Keratinocyte (primary cell): ENCODE measurements at regions not wholly inside any gene's neighbourhood (a gene's known extent, or its start where the extent isn't known, plus 50 kb on each side); places are given as distances from the start of the nearest gene placed in this dataset.
A peak's percentile ranks its signal among the peaks of the same experiment; 100 is the strongest.

Experiments used
- DNase-seq: peaks from one replicate; pipeline ENCODE4 v3.0.0-alpha.2; 2011; ENCODE audit warnings: low read depth, missing footprints, low spot score
- FAIRE-seq: peaks from 2 replicates; lab custom pipeline; 2011; peaks lifted over from hg19 to GRCh38; lab: Jason Lieb, UNC
- H2AFZ ChIP-seq: 2 replicates; pipeline ENCODE4 v1.6.0; 2012; ENCODE audit warnings: low read length, control low read depth, inconsistent platforms; ENCODE audit not compliant: control insufficient read depth
- H3K27ac ChIP-seq: 2 replicates; pipeline ENCODE4 v1.5.1; 2011; ENCODE audit warnings: low read length; ENCODE audit not compliant: control insufficient read depth, insufficient read depth
- H3K27me3 ChIP-seq: 3 replicates; pipeline ENCODE4 v1.6.0; 2011; ENCODE audit warnings: low read length; ENCODE audit not compliant: control insufficient read depth, insufficient read depth; ENCODE audit errors: extremely low read depth
- H3K36me3 ChIP-seq, 2 experiments: 2 replicates in 1 of 2; 3 replicates in 1 of 2; pipeline ENCODE4 v1.5.1; 2011; ENCODE audit warnings: low read length in 2 of 2, mild to moderate bottlenecking in 1 of 2; ENCODE audit not compliant: control insufficient read depth in 2 of 2, insufficient read depth in 2 of 2; ENCODE audit errors: extremely low read depth in 1 of 2
- H3K4me1 ChIP-seq: 3 replicates; pipeline ENCODE4 v1.5.1; 2011; ENCODE audit warnings: low read length; ENCODE audit not compliant: control insufficient read depth, insufficient read depth; ENCODE audit errors: extremely low read depth
- H3K4me2 ChIP-seq: 3 replicates; pipeline ENCODE4 v1.6.0; 2011; ENCODE audit warnings: low read depth, low read length; ENCODE audit not compliant: control insufficient read depth, insufficient read depth; ENCODE audit errors: extremely low read depth
- H3K4me3 ChIP-seq, 3 experiments: fragments of 200-600 bp in 1 of 3; sonication (generic) in 1 of 3; 2 replicates in 2 of 3; 3 replicates in 1 of 3; pipeline ENCODE4 v1.5.1; 2011 to 2016; ENCODE audit warnings: low read length in 3 of 3, mild to moderate bottlenecking in 3 of 3, control low read depth in 2 of 3, inconsistent platforms in 1 of 3, low read depth in 1 of 3, mixed read lengths in 1 of 3, mixed run types in 1 of 3, moderate library complexity in 1 of 3; ENCODE audit not compliant: control insufficient read depth in 2 of 3, insufficient read depth in 2 of 3; ENCODE audit errors: extremely low read depth in 1 of 3
- H3K79me2 ChIP-seq: 2 replicates; pipeline ENCODE4 v1.6.0; 2012; ENCODE audit warnings: low read length; ENCODE audit not compliant: control insufficient read depth, insufficient read depth
- H3K9ac ChIP-seq: 3 replicates; pipeline ENCODE4 v1.6.0; 2011; ENCODE audit warnings: low read length; ENCODE audit not compliant: control insufficient read depth, insufficient read depth; ENCODE audit errors: extremely low read depth
- H3K9me1 ChIP-seq: 3 replicates; pipeline ENCODE4 v1.6.0; 2011; ENCODE audit warnings: low read length; ENCODE audit not compliant: control insufficient read depth, insufficient read depth; ENCODE audit errors: extremely low read depth
- H3K9me3 ChIP-seq: 2 replicates; pipeline ENCODE4 v1.5.1; 2012; ENCODE audit warnings: low read depth, low read length; ENCODE audit not compliant: control insufficient read depth
- H4K20me1 ChIP-seq: 3 replicates; pipeline ENCODE4 v1.6.0; 2011; ENCODE audit warnings: low read length; ENCODE audit not compliant: control insufficient read depth, insufficient read depth; ENCODE audit errors: extremely low read depth
- EZH2 ChIP-seq: IDR thresholded peaks from one replicate; pipeline ENCODE4 v1.6.1; 2012; ENCODE audit warnings: inconsistent platforms, mild to moderate bottlenecking, low read length, moderate library complexity
- dilution Hi-C: fragments of 300-500 bp; cut with MboI; formaldehyde crosslinking; loops from one replicate; pipeline ENCODE4 v1.7.0; 2020; ENCODE audit warnings: low sequenced_read_pairs; ENCODE audit not compliant: extremely low pct_ligation_motif_present
- TF ChIP-seq, protein P1 (sequence below), 3 experiments: IDR thresholded peaks in 1 of 3; conservative IDR thresholded peaks in 1 of 3; optimal IDR thresholded peaks in 1 of 3; 2 replicates in 2 of 3; 3 replicates in 1 of 3; pipeline versions ENCODE3 to v1.5.1; 2011; ENCODE audit warnings: low read length in 3 of 3, mild to moderate bottlenecking in 3 of 3, moderate library complexity in 2 of 3, control low read depth in 1 of 3, inconsistent platforms in 1 of 3; ENCODE audit not compliant: insufficient read depth in 2 of 3; ENCODE audit errors: extremely low read depth in 1 of 3

DNA sequence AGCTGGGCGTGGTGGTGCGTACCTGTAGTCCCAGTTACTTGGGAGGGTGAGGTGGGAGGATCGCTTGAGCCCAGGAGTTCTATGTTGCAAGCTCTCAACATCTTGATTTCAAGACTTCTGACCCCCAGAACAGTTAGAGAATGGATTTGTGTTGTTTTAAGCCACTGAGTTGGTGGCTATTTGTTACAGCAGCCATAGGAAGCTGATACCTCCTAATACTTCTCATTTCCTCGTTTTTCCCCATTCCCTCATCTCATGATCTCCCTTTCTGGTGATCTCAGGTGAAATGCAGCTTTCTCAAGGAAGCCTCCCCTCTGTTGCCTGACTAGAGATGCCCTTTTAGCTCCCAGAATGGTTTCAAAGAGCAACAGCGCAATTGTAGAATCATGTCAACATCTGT is 378.8 kb downstream of the TYW1 start:
- H3K36me3 ChIP-seq, result no peaks in the 10 kb centered on the region
- TF ChIP-seq EZH2, result no peak
- TF ChIP-seq, protein P1, sequence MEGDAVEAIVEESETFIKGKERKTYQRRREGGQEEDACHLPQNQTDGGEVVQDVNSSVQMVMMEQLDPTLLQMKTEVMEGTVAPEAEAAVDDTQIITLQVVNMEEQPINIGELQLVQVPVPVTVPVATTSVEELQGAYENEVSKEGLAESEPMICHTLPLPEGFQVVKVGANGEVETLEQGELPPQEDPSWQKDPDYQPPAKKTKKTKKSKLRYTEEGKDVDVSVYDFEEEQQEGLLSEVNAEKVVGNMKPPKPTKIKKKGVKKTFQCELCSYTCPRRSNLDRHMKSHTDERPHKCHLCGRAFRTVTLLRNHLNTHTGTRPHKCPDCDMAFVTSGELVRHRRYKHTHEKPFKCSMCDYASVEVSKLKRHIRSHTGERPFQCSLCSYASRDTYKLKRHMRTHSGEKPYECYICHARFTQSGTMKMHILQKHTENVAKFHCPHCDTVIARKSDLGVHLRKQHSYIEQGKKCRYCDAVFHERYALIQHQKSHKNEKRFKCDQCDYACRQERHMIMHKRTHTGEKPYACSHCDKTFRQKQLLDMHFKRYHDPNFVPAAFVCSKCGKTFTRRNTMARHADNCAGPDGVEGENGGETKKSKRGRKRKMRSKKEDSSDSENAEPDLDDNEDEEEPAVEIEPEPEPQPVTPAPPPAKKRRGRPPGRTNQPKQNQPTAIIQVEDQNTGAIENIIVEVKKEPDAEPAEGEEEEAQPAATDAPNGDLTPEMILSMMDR (optimal IDR thresholded peaks at IDR 0.05 in 1 of 3, IDR thresholded peaks at IDR 0.05 in 1 of 3, conservative IDR thresholded peaks at IDR 0.05 in 1 of 3; ENCODE audit: extremely low read depth in 1 of 3, insufficient read depth in 2 of 3, low read length in 3 of 3), result no peak
- no peak overlapping the region for H2AFZ ChIP-seq
- H3K79me2 ChIP-seq, result no peaks in the 10 kb centered on the region
- H3K4me2 ChIP-seq, result no peak overlapping the region
- no peak overlapping the region for H3K27ac ChIP-seq
- H3K9me3 ChIP-seq, result peaks cover 2% of the 10 kb centered on the region
- FAIRE-seq (no peak), DNase-seq (no peak)
- no peaks in the 10 kb centered on the region for H3K4me1 ChIP-seq
- no peak overlapping the region for H3K9ac ChIP-seq
- no peak overlapping the region for H3K4me3 ChIP-seq
- H4K20me1 ChIP-seq, result no peaks in the 10 kb centered on the region
- dilution Hi-C loops, result no loop called here
- H3K27me3 ChIP-seq, result no peaks in the 10 kb centered on the region
- H3K9me1 ChIP-seq, result no peaks in the 10 kb centered on the region

DNA sequence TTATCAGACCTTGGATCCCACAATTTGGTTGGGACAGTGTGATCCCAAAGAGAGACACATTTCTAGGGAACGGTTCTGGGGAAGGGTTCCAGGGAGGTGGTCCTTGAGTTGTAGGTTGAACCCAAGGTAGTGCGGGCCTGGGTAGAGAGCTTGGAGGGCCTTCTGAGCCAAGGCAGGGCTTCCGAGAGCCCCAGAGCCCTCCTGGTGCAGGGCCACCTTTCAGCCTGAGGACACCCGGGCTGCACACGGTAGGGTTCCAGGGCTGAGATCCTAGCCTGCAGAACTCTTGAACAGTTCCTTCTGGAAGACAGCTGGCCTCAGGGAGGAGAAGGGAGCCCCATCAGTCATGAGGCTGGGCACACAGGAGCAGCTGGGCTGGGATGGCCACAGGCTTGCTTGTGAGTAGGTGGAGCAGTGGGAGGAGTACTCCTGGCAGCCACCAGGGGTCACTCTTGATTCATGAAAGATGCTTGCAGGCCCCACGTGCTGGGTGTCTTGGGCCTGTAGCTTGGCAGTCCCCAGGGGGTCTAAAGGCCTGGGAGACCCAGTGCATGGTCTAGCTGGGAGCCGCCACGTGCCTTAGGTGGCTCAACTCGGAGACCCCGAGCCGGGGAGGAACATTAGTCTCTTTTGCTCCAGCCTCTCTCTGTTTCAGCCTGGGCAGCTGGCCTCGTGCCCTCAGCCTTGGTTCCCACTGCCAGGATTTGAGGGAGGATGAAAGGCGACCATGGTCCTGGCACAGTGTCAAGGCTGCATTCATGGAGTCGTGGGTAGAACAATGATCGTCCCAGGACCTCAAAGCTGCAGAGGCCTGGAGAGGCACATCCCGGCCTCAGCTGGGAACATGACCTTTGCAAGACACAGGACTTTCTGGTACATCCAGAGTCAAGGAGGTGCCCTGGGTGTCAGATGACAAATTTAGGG is 381.6 kb downstream of the TYW1 start:
- dilution Hi-C loops, result no loop called here
- no peak for TF ChIP-seq EZH2
- TF ChIP-seq, protein P1 (optimal IDR thresholded peaks at IDR 0.05 in 1 of 3, IDR thresholded peaks at IDR 0.05 in 1 of 3, conservative IDR thresholded peaks at IDR 0.05 in 1 of 3; ENCODE audit: extremely low read depth in 1 of 3, insufficient read depth in 2 of 3, low read length in 3 of 3), result peak; percentile 70 to 90 (median 89)
- no peak for DNase-seq
- no peaks in the 10 kb centered on the region for H3K9me1 ChIP-seq
- no peak overlapping the region for H3K4me2 ChIP-seq
- no peaks in the 10 kb centered on the region for H3K27me3 ChIP-seq
- H3K9me3 ChIP-seq, result peaks cover 7% of the 10 kb centered on the region
- FAIRE-seq, result peak; percentile 13
- H3K36me3 ChIP-seq, result no peaks in the 10 kb centered on the region
- H2AFZ ChIP-seq, result no peak overlapping the region
- no peak overlapping the region for H3K9ac ChIP-seq
- H3K79me2 ChIP-seq, result no peaks in the 10 kb centered on the region
- no peaks in the 10 kb centered on the region for H4K20me1 ChIP-seq
- H3K4me3 ChIP-seq, result no peak overlapping the region
- H3K27ac ChIP-seq, result no peak overlapping the region
- no peaks in the 10 kb centered on the region for H3K4me1 ChIP-seq
